Endothelial cell of umbilical vein (primary cell): ENCODE measurements at regions not wholly inside any gene's neighbourhood (a gene's known extent, or its start where the extent isn't known, plus 50 kb on each side); places are given as distances from the start of the nearest gene placed in this dataset.

ENCODE experiments used
- BruUV-seq: library from RNA; stranded (reverse); fragments of 400-500 nt; replicated peaks from 2 replicates; lab custom pipeline; 2021; lab: Mats Ljungman, UMichigan
- CTCF ChIA-PET: fragments of 300-600, 350-600 bp; sonication (Branson Sonifier 250); formaldehyde crosslinking; loops from one replicate; lab custom pipeline; 2021; ENCODE audit warnings: antibody characterized with exemption, inconsistent platforms; lab: Charles Lee
- POLR2A ChIA-PET: fragments of 300-600, 350-600 bp; sonication (Branson Sonifier 250); formaldehyde crosslinking; loops from one replicate; lab custom pipeline; 2021; ENCODE audit warnings: antibody characterized with exemption, inconsistent platforms; lab: Charles Lee
- DNase-seq: peaks from one replicate; pipeline ENCODE4 v3.0.0-alpha.2; 2011; ENCODE audit warnings: low read depth, low spot score
- FAIRE-seq: peaks from 2 replicates; lab custom pipeline; 2011; peaks lifted over from hg19 to GRCh38; lab: Jason Lieb, UNC
- H2AFZ ChIP-seq: 2 replicates; pipeline ENCODE4 v1.6.0; 2012; ENCODE audit warnings: low read depth, low read length, control low read depth, inconsistent platforms
- H3K27ac ChIP-seq: 2 replicates; pipeline ENCODE4 v1.5.1; 2011; ENCODE audit warnings: low read depth, mild to moderate bottlenecking, control low read depth, low read length, moderate library complexity; ENCODE audit not compliant: insufficient read depth
- H3K27me3 ChIP-seq, 2 experiments: 2 replicates each; pipeline versions ENCODE4 v1.6.0 to v1.6.1; 2011; ENCODE audit warnings: low read length in 2 of 2, mixed read lengths in 1 of 2; ENCODE audit not compliant: control insufficient read depth in 2 of 2, insufficient read depth in 2 of 2
- H3K36me3 ChIP-seq, 2 experiments: 2 replicates in 1 of 2; 3 replicates in 1 of 2; pipeline ENCODE4 v1.5.1; 2011; ENCODE audit warnings: low read length in 2 of 2, mild to moderate bottlenecking in 1 of 2, moderate library complexity in 1 of 2; ENCODE audit not compliant: control insufficient read depth in 2 of 2, insufficient read depth in 2 of 2; ENCODE audit errors: extremely low read depth in 1 of 2
- H3K4me1 ChIP-seq: 3 replicates; pipeline ENCODE4 v1.5.1; 2011; ENCODE audit warnings: mild to moderate bottlenecking, low read length; ENCODE audit not compliant: control insufficient read depth, insufficient read depth; ENCODE audit errors: extremely low read depth
- H3K4me2 ChIP-seq: 2 replicates; pipeline ENCODE4 v1.6.1; 2011; ENCODE audit warnings: low read length, control low read depth, mixed read lengths; ENCODE audit not compliant: insufficient read depth
- H3K4me3 ChIP-seq, 3 experiments: fragments of 200-600 bp in 1 of 3; sonication (generic), shearing (Covaris generic) in 1 of 3; replicated peaks in 1 of 3; 2 replicates each; pipeline ENCODE4 v1.5.1; 2011 to 2016; ENCODE audit warnings: control low read depth in 3 of 3, low read length in 3 of 3, mild to moderate bottlenecking in 2 of 3, inconsistent platforms in 1 of 3, low read depth in 1 of 3, moderate library complexity in 1 of 3; ENCODE audit not compliant: insufficient read depth in 1 of 3
- H3K79me2 ChIP-seq: 2 replicates; pipeline ENCODE4 v1.6.0; 2012; ENCODE audit warnings: low read length, inconsistent platforms; ENCODE audit not compliant: control insufficient read depth, insufficient read depth
- H3K9ac ChIP-seq: replicated peaks from 2 replicates; pipeline ENCODE3; 2011; ENCODE audit warnings: low read length, control low read depth; ENCODE audit not compliant: insufficient read depth; ENCODE audit errors: extremely low read depth
- H3K9me1 ChIP-seq: replicated peaks from 3 replicates; pipeline ENCODE4 v1.6.0; 2011; ENCODE audit warnings: mild to moderate bottlenecking, low read length; ENCODE audit not compliant: control insufficient read depth, insufficient read depth; ENCODE audit errors: extremely low read depth
- H3K9me3 ChIP-seq: replicated peaks from 2 replicates; pipeline ENCODE4 v1.5.1; 2012; ENCODE audit warnings: low read length, inconsistent platforms; ENCODE audit not compliant: control insufficient read depth, insufficient read depth
- H4K20me1 ChIP-seq: replicated peaks from 2 replicates; pipeline ENCODE3; 2011; ENCODE audit warnings: mild to moderate bottlenecking, low read length; ENCODE audit not compliant: control insufficient read depth, insufficient read depth; ENCODE audit errors: extremely low read depth
- CTCF ChIP-seq, 2 donors: IDR thresholded peaks; 1 replicate in 1 of 2; 2 replicates in 1 of 2; pipeline ENCODE4 v1.5.1; 2011; ENCODE audit warnings: low read length in 2 of 2, mild to moderate bottlenecking in 2 of 2, moderate library complexity in 2 of 2, control low read depth in 1 of 2, inconsistent platforms in 1 of 2, low read depth in 1 of 2; ENCODE audit not compliant: insufficient read depth in 1 of 2; ENCODE audit errors: extremely low read depth in 1 of 2
- EZH2 ChIP-seq: IDR thresholded peaks from 2 replicates; pipeline ENCODE4 v1.6.1; 2012; ENCODE audit warnings: borderline replicate concordance, low read depth, mild to moderate bottlenecking, moderate library complexity, low read length, inconsistent platforms; ENCODE audit not compliant: severe bottlenecking
- FOS ChIP-seq: IDR thresholded peaks from 2 replicates; pipeline ENCODE4 v1.6.1; 2011; ENCODE audit warnings: mild to moderate bottlenecking, low read length, moderate library complexity, borderline replicate concordance; ENCODE audit not compliant: insufficient read depth
- GATA2 ChIP-seq: IDR thresholded peaks from 2 replicates; pipeline ENCODE4 v1.7.0; 2011; ENCODE audit warnings: low read depth, mild to moderate bottlenecking, moderate library complexity, mixed read lengths, low read length; ENCODE audit not compliant: insufficient read length, insufficient read depth
- JUN ChIP-seq: IDR thresholded peaks from 2 replicates; pipeline ENCODE4 v1.6.1; 2011; ENCODE audit warnings: borderline replicate concordance, low read depth; ENCODE audit not compliant: insufficient read length, insufficient read depth
- MAX ChIP-seq: IDR thresholded peaks from 2 replicates; pipeline ENCODE4 v1.6.1; 2011; ENCODE audit not compliant: insufficient read depth, insufficient read length
- MYC ChIP-seq: IDR thresholded peaks from one replicate; pipeline ENCODE4 v1.6.1; 2011; ENCODE audit warnings: mild to moderate bottlenecking, low read depth, low read length
- POLR2A ChIP-seq: IDR thresholded peaks from 2 replicates; pipeline ENCODE4 v1.6.1; 2012; ENCODE audit warnings: low read depth, mild to moderate bottlenecking, control low read depth, low read length
- POLR2AphosphoS5 ChIP-seq: IDR thresholded peaks from 2 replicates; pipeline ENCODE4 v1.6.1; 2012; ENCODE audit warnings: low read depth, mild to moderate bottlenecking, control low read depth, low read length, moderate library complexity; ENCODE audit not compliant: insufficient read depth
- dilution Hi-C: fragments of 300-500 bp; cut with MboI; formaldehyde crosslinking; loops from one replicate; pipeline ENCODE4 v1.15.0; 2019; ENCODE audit warnings: low sequenced_read_pairs; ENCODE audit not compliant: extremely low pct_ligation_motif_present
- intact Hi-C: fragments of 100-400 bp; cut with micrococcal nuclease; formaldehyde crosslinking; loops from one replicate; pipeline ENCODE4 v1.10.0; 2022

GRCh38 chr3:111465081-111465670 lies 76.8 kb upstream of the CD96 start:
- H3K9me3 ChIP-seq = no peaks in the 10 kb centered on the region
- no peaks in the 10 kb centered on the region for H3K4me1 ChIP-seq
- dilution Hi-C loops = no loop called here

More at GRCh38 chr3:111465081-111465670, 76.8 kb upstream of the CD96 start:
- H3K9ac ChIP-seq = no peak overlapping the region
- no peaks in the 10 kb centered on the region for H3K79me2 ChIP-seq
- H3K4me2 ChIP-seq = no peak overlapping the region
- H2AFZ ChIP-seq = no peak overlapping the region
- no TSS peak for BruUV-seq
- H3K9me1 ChIP-seq = no peaks in the 10 kb centered on the region
- H3K36me3 ChIP-seq = no peaks in the 10 kb centered on the region
- DNase-seq = no peak
- no peak overlapping the region for H3K27ac ChIP-seq
- CTCF ChIA-PET = no interaction called here
- FAIRE-seq = no peak
- H4K20me1 ChIP-seq = no peaks in the 10 kb centered on the region
- intact Hi-C loops = no loop called here
- POLR2A ChIA-PET = no interaction called here
- no peaks in the 10 kb centered on the region for H3K27me3 ChIP-seq
- H3K4me3 ChIP-seq = no peak overlapping the region
- no peak for TF ChIP-seq MYC
- no peak for TF ChIP-seq CTCF (IDR thresholded peaks at IDR 0.05; ENCODE audit: extremely low read depth in 1 of 2, insufficient read depth in 1 of 2, low read depth in 1 of 2, low read length in 2 of 2)
- TF ChIP-seq MAX = no peak
- no peak for TF ChIP-seq GATA2
- no peak for TF ChIP-seq POLR2AphosphoS5
- TF ChIP-seq JUN = no peak
- no peak for TF ChIP-seq FOS
- TF ChIP-seq POLR2A = no peak
- TF ChIP-seq EZH2 = no peak
